Breast epithelium (tissue), 4 donors: ENCODE measurements at regions not wholly inside any gene's neighbourhood (a gene's known extent, or its start where the extent isn't known, plus 50 kb on each side); places are given as distances from the start of the nearest gene placed in this dataset.
"Not testable (repeated sequence)": the region's sequence is repeated elsewhere in the genome, so short reads cannot be mapped to it uniquely, and the experiment has no call there.

Experiments
- DNase-seq, 2 donors: peaks; one replicate each; pipeline ENCODE4 v3.0.0-alpha.2; 2019; ENCODE audit warnings: low spot score in 2 of 2
- H3K27ac ChIP-seq, 2 donors: fragments of 200-600 bp; sonication (generic) in 1 of 2; one replicate each; pipeline ENCODE4 v1.5.1; 2016 to 2019; ENCODE audit warnings: mild to moderate bottlenecking in 1 of 2
- H3K27me3 ChIP-seq, 2 donors: fragments of 200-600 bp; sonication (generic) in 1 of 2; one replicate each; pipeline versions ENCODE4 v1.5.1 to v1.6.0; 2017 to 2019; ENCODE audit warnings: control low read depth in 1 of 2, mild to moderate bottlenecking in 1 of 2
- H3K36me3 ChIP-seq: fragments of 200-600 bp; one replicate; pipeline ENCODE4 v1.5.1; 2019
- H3K4me1 ChIP-seq, 2 donors: fragments of 200-600 bp; sonication (generic); one replicate each; pipeline ENCODE4 v1.5.1; 2016 to 2019; ENCODE audit warnings: control low read depth in 1 of 2
- H3K4me3 ChIP-seq, 3 donors: fragments of 200-600 bp; sonication (generic); 1 replicate in 2 of 3; 2 replicates in 1 of 3; pipeline ENCODE4 v1.5.1; 2016 to 2019; ENCODE audit warnings: mild to moderate bottlenecking in 3 of 3, moderate library complexity in 2 of 3
- H3K9me3 ChIP-seq, 2 donors: fragments of 200-600 bp; sonication (generic) in 1 of 2; one replicate each; pipeline ENCODE4 v1.5.1; 2016 to 2019; ENCODE audit warnings: control low read depth in 1 of 2
- POLR2A ChIP-seq: fragments of 450-650 bp; IDR thresholded peaks from one replicate; pipeline ENCODE4 v1.6.1; 2016; ENCODE audit warnings: antibody characterized with exemption, mild to moderate bottlenecking, moderate library complexity
- POLR2AphosphoS5 ChIP-seq, 3 donors: sonication (generic); formaldehyde crosslinking; IDR thresholded peaks; one replicate each; pipeline ENCODE4 v1.6.1; 2017; ENCODE audit warnings: antibody characterized with exemption in 3 of 3
- intact Hi-C: fragments of 100-400 bp; cut with DNase I; formaldehyde crosslinking; loops from one replicate; pipeline ENCODE4 v1.15.1; 2023; ENCODE audit warnings: low total_unique reads
- TF ChIP-seq, protein P1 (sequence below), 3 donors: fragments of 450-650 bp; IDR thresholded peaks; one replicate each; pipeline ENCODE4 v1.5.1; 2016 to 2017; ENCODE audit warnings: antibody characterized with exemption in 3 of 3, mild to moderate bottlenecking in 3 of 3, moderate library complexity in 3 of 3

DNA sequence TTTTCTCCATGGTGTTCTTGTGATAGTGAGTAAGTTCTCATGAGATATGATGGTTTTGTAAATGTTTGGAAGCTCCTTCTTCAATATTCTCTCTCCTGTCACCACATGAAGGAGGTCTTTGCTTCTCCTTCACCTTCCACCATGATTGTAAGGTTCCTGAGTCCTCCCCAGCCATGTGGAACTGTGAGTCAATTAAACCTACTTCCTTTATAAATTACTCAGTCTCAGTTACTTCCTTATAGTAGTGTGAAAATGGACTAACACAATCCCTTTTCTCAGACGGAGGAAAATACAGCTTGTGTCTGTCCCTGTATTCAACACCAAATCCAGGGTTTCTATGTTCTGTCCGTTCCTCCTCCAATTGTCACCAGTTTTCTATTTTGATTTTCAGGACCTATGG, 181.0 kb downstream of the ALDH8A1 start:
- no peaks in the 10 kb centered on the region for H3K36me3 ChIP-seq
- TF ChIP-seq, protein P1, sequence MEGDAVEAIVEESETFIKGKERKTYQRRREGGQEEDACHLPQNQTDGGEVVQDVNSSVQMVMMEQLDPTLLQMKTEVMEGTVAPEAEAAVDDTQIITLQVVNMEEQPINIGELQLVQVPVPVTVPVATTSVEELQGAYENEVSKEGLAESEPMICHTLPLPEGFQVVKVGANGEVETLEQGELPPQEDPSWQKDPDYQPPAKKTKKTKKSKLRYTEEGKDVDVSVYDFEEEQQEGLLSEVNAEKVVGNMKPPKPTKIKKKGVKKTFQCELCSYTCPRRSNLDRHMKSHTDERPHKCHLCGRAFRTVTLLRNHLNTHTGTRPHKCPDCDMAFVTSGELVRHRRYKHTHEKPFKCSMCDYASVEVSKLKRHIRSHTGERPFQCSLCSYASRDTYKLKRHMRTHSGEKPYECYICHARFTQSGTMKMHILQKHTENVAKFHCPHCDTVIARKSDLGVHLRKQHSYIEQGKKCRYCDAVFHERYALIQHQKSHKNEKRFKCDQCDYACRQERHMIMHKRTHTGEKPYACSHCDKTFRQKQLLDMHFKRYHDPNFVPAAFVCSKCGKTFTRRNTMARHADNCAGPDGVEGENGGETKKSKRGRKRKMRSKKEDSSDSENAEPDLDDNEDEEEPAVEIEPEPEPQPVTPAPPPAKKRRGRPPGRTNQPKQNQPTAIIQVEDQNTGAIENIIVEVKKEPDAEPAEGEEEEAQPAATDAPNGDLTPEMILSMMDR (IDR thresholded peaks at IDR 0.05) = no peak
- H3K4me3 ChIP-seq = no peak overlapping the region
- H3K27ac ChIP-seq = no peak overlapping the region
- intact Hi-C loops = no loop called here
- H3K27me3 ChIP-seq = no peaks in the 10 kb centered on the region
- no peaks in the 10 kb centered on the region for H3K4me1 ChIP-seq
- H3K9me3 ChIP-seq = no peaks in the 10 kb centered on the region
- DNase-seq = no peak

DNA sequence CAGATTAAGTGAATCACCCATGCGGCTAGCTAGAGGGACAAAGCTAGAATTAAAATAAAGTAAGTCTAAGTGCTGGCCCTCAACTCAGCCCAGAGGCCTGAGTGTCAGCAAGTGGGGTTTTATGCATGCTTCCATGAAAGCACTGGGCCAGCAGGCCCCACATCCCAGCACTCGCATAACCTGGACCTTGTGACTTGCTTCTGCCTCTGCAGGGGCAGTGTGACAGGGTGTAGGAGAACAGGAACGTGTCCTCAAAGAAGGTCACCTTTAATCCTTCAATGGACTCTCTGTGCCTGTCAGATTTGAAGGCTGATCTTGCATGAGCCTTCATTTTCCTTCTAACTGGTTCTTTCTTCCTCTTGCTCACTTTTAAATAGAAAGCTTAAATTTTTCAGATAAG, 183.4 kb downstream of the ALDH8A1 start:
- Histone ChIP-seq H3K27ac (no peak overlapping the region), H3K4me1 (no peaks in the 10 kb centered on the region), H3K4me3 (no peak overlapping the region), H3K9me3 (no peaks in the 10 kb centered on the region), H3K27me3 (no peaks in the 10 kb centered on the region), H3K36me3 (no peaks in the 10 kb centered on the region)
- intact Hi-C loops = no loop called here
- DNase-seq = no peak
- TF ChIP-seq, protein P1 (IDR thresholded peaks at IDR 0.05) = no peak
- TF ChIP-seq POLR2A = no peak
- TF ChIP-seq POLR2AphosphoS5 (IDR thresholded peaks at IDR 0.05) = no peak

DNA sequence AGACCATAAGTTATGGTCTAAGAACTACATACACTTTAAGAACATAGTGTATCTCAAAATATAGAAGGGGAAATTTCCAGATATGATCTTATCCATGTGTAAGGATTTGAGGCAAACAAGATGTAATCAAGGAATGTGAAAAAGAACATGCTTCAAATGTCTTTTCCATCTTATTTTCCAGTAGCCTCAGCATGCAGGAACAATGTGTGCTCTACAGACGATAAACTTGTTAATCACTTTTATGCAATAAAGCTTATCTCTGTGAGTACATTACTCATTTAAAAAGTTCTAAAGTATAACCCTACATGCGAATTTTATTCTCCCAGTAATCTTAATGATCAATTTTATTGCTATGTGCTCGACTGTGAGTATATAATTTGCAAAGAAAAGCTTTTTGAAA, 185.2 kb downstream of the ALDH8A1 start:
- Histone ChIP-seq H3K27me3 (no peaks in the 10 kb centered on the region), H3K4me1 (no peaks in the 10 kb centered on the region), H3K4me3 (no peak overlapping the region), H3K36me3 (no peaks in the 10 kb centered on the region), H3K9me3 (no peaks in the 10 kb centered on the region), H3K27ac (no peak overlapping the region)
- intact Hi-C loops = no loop called here
- no peak for TF ChIP-seq POLR2AphosphoS5 (IDR thresholded peaks at IDR 0.05)
- no peak for TF ChIP-seq POLR2A
- TF ChIP-seq, protein P1 (IDR thresholded peaks at IDR 0.05) = no peak
- no peak for DNase-seq

DNA sequence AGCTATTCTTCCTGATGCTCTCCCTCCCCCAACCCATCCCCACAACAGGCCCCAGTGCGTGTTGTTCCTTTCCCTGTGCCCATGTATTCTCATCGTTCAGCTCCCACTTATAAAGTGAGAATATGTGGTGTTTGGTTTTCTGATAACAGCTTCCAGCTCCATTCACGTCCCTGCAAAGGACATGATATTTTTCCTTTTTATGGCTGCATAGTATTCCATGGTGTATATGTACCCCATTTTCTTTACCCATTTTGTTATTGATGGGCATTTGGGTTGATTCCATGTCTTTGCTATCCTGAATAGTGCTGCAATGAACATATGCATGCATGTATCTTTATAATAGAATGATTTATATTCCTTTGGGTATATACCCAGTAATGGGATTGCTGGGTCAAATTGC, 186.3 kb downstream of the ALDH8A1 start:
- H3K27ac ChIP-seq, H3K9me3 ChIP-seq, H3K36me3 ChIP-seq, H3K4me1 ChIP-seq, DNase-seq, H3K27me3 ChIP-seq, intact Hi-C loops, H3K4me3 ChIP-seq: not testable (repeated sequence)

DNA sequence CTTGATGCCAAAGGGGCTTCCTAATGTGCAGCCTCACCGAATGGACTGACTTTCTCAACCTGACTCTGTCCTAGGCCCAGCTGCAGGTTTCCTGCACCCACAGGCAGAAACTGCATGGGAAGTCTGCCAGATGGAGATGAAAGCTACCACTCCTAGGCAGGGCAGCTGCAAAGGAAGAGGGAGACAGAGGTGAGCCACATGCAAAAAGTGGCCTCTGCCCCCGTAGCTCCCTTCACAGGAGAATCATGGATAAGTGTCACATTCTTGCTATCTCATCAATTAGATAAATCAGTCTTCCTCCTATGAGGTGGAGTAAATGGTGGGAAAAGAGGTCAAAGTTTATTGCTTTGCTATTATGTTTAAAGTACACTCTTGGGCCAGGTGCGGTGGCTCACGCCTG, 191.3 kb downstream of the ALDH8A1 start:
- TF ChIP-seq, protein P1 (IDR thresholded peaks at IDR 0.05) = no peak
- no peak for TF ChIP-seq POLR2A
- TF ChIP-seq POLR2AphosphoS5 (IDR thresholded peaks at IDR 0.05) = no peak
- intact Hi-C loops = no loop called here
- H3K27me3 ChIP-seq = no peaks in the 10 kb centered on the region
- H3K4me1 ChIP-seq = no peaks in the 10 kb centered on the region
- no peaks in the 10 kb centered on the region for H3K36me3 ChIP-seq
- no peak for DNase-seq
- H3K4me3 ChIP-seq = no peak overlapping the region
- H3K9me3 ChIP-seq = no peaks in the 10 kb centered on the region
- peak overlapping the region; percentile 40 to 48 for H3K27ac ChIP-seq

DNA sequence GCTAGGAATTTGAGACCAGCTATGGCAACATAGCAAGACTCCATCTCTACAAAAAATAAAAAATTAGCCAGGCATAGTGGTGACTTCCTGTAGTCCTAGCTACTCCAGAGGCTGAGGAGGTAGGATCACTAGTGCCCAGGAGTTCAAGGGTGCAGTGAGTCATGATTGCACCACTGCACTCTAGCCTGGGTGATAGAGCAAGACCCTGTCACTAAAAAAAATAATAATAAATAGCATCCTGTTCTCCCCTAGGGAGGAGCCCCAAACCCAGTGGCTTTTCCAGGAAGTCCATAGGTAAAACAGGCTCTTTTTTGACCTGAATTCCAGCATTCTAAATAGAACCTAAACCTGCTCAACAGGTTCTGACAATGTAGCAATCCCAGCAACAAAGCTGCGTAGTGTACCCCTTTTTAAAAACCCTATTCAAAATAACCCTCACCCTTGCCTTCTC, 192.0 kb downstream of the ALDH8A1 start:
- Histone ChIP-seq H3K4me3 (no peak overlapping the region), H3K27ac (peak overlapping the region; percentile 40 to 48), H3K4me1 (no peaks in the 10 kb centered on the region), H3K27me3 (no peaks in the 10 kb centered on the region), H3K36me3 (no peaks in the 10 kb centered on the region), H3K9me3 (no peaks in the 10 kb centered on the region)
- intact Hi-C loops = no loop called here
- no peak for DNase-seq
- TF ChIP-seq POLR2AphosphoS5 (IDR thresholded peaks at IDR 0.05) (no peak), POLR2A (no peak)
- TF ChIP-seq, protein P1 (IDR thresholded peaks at IDR 0.05) = no peak
